GM23338 (cell line): ENCODE measurements at regions not wholly inside any gene's neighbourhood (a gene's known extent, or its start where the extent isn't known, plus 50 kb on each side); places are given as distances from the start of the nearest gene placed in this dataset.

Experiments
- ATAC-seq: fragments of 200-7000 bp; cut with Tn5 transposase; 3 replicates; pipeline ENCODE4 v1.9.1; 2020
- DNase-seq: peaks from one replicate; pipeline ENCODE4 v3.0.0-alpha.2; 2015; ENCODE audit warnings: low spot score
- H2AFZ ChIP-seq: fragments of 200-600 bp; sonication (generic); 2 replicates; pipeline ENCODE4 v1.8.0; 2016; ENCODE audit warnings: antibody characterized with exemption, mild to moderate bottlenecking, moderate library complexity
- H3F3A ChIP-seq: fragments of 200-600 bp; sonication (generic); replicated peaks from 2 replicates; pipeline ENCODE4 v1.8.0; 2017; ENCODE audit warnings: antibody characterized with exemption, mixed run types, low read depth
- H3K27ac ChIP-seq: fragments of 200-600 bp; sonication (generic); 2 replicates; pipeline ENCODE4 v1.6.1; 2016; ENCODE audit warnings: low read depth
- H3K27me3 ChIP-seq: fragments of 200-600 bp; sonication (generic); 2 replicates; pipeline ENCODE4 v1.8.0; 2016; ENCODE audit warnings: mild to moderate bottlenecking, mixed run types, moderate library complexity; ENCODE audit not compliant: insufficient read depth
- H3K36me3 ChIP-seq: fragments of 200-600 bp; sonication (generic); 2 replicates; pipeline ENCODE4 v1.8.0; 2016; ENCODE audit warnings: mild to moderate bottlenecking; ENCODE audit not compliant: insufficient read depth
- H3K4me1 ChIP-seq: fragments of 200-600 bp; sonication (generic); 2 replicates; pipeline ENCODE4 v1.8.0; 2016; ENCODE audit warnings: mild to moderate bottlenecking, moderate library complexity; ENCODE audit not compliant: insufficient read depth
- H3K4me2 ChIP-seq: fragments of 200-600 bp; sonication (generic); 2 replicates; pipeline ENCODE4 v1.7.1; 2017; ENCODE audit warnings: mixed run types
- H3K4me3 ChIP-seq: fragments of 200-600 bp; sonication (generic); 2 replicates; pipeline ENCODE4 v1.6.1; 2016; ENCODE audit warnings: mixed run types
- H3K79me2 ChIP-seq: fragments of 200-600 bp; sonication (generic); replicated peaks from 2 replicates; pipeline ENCODE4 v1.8.0; 2017; ENCODE audit warnings: mild to moderate bottlenecking; ENCODE audit not compliant: insufficient read depth
- H3K9me2 ChIP-seq: fragments of 200-600 bp; sonication (generic); 2 replicates; pipeline ENCODE4 v1.8.0; 2017; ENCODE audit not compliant: insufficient read depth
- H4K20me1 ChIP-seq: fragments of 200-600 bp; sonication (generic); replicated peaks from 2 replicates; pipeline ENCODE4 v1.8.0; 2017; ENCODE audit warnings: mild to moderate bottlenecking; ENCODE audit not compliant: insufficient read depth
- H3K27ac Mint-ChIP-seq: 2 replicates; pipeline ENCODE4 v1.8.0; 2020; ENCODE audit warnings: inconsistent platforms, mild to moderate bottlenecking, moderate library complexity, mixed read lengths
- H3K27me3 Mint-ChIP-seq: 3 replicates; pipeline ENCODE4 v1.8.0; 2022; ENCODE audit warnings: low read depth, mild to moderate bottlenecking, moderate library complexity, mixed read lengths, inconsistent platforms; ENCODE audit not compliant: insufficient read depth, poor library complexity
- H3K36me3 Mint-ChIP-seq: 3 replicates; pipeline ENCODE4 v1.8.0; 2021; ENCODE audit warnings: low read depth, mild to moderate bottlenecking, inconsistent platforms, moderate library complexity, mixed read lengths
- H3K4me1 Mint-ChIP-seq: 3 replicates; pipeline ENCODE4 v1.8.0; 2020; ENCODE audit warnings: mild to moderate bottlenecking, inconsistent platforms, mixed read lengths
- H3K4me3 Mint-ChIP-seq: 3 replicates; pipeline ENCODE4 v1.8.0; 2021; ENCODE audit warnings: moderate library complexity, mild to moderate bottlenecking, inconsistent platforms, mixed read lengths
- H3K9me3 Mint-ChIP-seq: 3 replicates; pipeline ENCODE4 v1.8.0; 2020; ENCODE audit warnings: moderate library complexity, mild to moderate bottlenecking, inconsistent platforms, mixed read lengths
- EZH2 ChIP-seq: fragments of 200-600 bp; sonication (generic); IDR thresholded peaks from one replicate; pipeline ENCODE4 v1.8.0; 2017; ENCODE audit warnings: antibody characterized with exemption, mild to moderate bottlenecking, low read depth; ENCODE audit not compliant: unreplicated experiment
- EZH2phosphoT487 ChIP-seq: fragments of 200-600 bp; sonication (generic); IDR thresholded peaks from one replicate; pipeline ENCODE4 v1.8.1; 2018; ENCODE audit warnings: antibody characterized with exemption; ENCODE audit not compliant: unreplicated experiment
- JUNB ChIP-seq: IDR thresholded peaks from one replicate; pipeline ENCODE4 v1.6.1; 2016; ENCODE audit warnings: antibody characterized with exemption; ENCODE audit not compliant: unreplicated experiment
- NANOG ChIP-seq: IDR thresholded peaks from 2 replicates; pipeline ENCODE4 v1.6.1; 2016; ENCODE audit warnings: antibody characterized with exemption, borderline replicate concordance
- POLR2AphosphoS5 ChIP-seq: IDR thresholded peaks from 2 replicates; pipeline ENCODE4 v1.6.1; 2016; ENCODE audit warnings: antibody characterized with exemption, low read depth
- STAT1 ChIP-seq: IDR thresholded peaks from one replicate; pipeline ENCODE4 v1.6.1; 2016; ENCODE audit warnings: antibody characterized with exemption; ENCODE audit not compliant: unreplicated experiment
- ZNF114 ChIP-seq: fragments of 250-450 bp; sonication (Bioruptor Pico); IDR thresholded peaks from 2 replicates; pipeline ENCODE4 v1.5.0; 2020; ENCODE audit warnings: mild to moderate bottlenecking, moderate library complexity
- ZNF331 ChIP-seq: fragments of 250-450 bp; sonication (Bioruptor Pico); IDR thresholded peaks from 2 replicates; pipeline ENCODE4 v1.5.0; 2020; ENCODE audit warnings: low read depth, mild to moderate bottlenecking, moderate library complexity
- ZNF462 ChIP-seq: fragments of 250-450 bp; sonication (Bioruptor Pico); IDR thresholded peaks from 2 replicates; pipeline ENCODE4 v1.5.0; 2020; ENCODE audit warnings: mild to moderate bottlenecking, moderate library complexity
- TF ChIP-seq, protein P1 (sequence below): IDR thresholded peaks from one replicate; pipeline ENCODE4 v1.6.1; 2018; ENCODE audit warnings: antibody characterized with exemption; ENCODE audit not compliant: unreplicated experiment
- TF ChIP-seq, protein P2 (sequence below), 2 experiments: fragments of 200-600 bp in 1 of 2; sonication (generic) in 1 of 2; conservative IDR thresholded peaks; 2 replicates each; pipeline versions ENCODE4 v1.5.1 to v1.6.1; 2016 to 2017; ENCODE audit warnings: antibody characterized with exemption in 2 of 2, low read depth in 2 of 2, mild to moderate bottlenecking in 2 of 2, moderate library complexity in 1 of 2

GRCh38 chr9:30039712-30040111, 2344.7 kb upstream of the ACO1 start (continued):
- TF ChIP-seq, protein P1, sequence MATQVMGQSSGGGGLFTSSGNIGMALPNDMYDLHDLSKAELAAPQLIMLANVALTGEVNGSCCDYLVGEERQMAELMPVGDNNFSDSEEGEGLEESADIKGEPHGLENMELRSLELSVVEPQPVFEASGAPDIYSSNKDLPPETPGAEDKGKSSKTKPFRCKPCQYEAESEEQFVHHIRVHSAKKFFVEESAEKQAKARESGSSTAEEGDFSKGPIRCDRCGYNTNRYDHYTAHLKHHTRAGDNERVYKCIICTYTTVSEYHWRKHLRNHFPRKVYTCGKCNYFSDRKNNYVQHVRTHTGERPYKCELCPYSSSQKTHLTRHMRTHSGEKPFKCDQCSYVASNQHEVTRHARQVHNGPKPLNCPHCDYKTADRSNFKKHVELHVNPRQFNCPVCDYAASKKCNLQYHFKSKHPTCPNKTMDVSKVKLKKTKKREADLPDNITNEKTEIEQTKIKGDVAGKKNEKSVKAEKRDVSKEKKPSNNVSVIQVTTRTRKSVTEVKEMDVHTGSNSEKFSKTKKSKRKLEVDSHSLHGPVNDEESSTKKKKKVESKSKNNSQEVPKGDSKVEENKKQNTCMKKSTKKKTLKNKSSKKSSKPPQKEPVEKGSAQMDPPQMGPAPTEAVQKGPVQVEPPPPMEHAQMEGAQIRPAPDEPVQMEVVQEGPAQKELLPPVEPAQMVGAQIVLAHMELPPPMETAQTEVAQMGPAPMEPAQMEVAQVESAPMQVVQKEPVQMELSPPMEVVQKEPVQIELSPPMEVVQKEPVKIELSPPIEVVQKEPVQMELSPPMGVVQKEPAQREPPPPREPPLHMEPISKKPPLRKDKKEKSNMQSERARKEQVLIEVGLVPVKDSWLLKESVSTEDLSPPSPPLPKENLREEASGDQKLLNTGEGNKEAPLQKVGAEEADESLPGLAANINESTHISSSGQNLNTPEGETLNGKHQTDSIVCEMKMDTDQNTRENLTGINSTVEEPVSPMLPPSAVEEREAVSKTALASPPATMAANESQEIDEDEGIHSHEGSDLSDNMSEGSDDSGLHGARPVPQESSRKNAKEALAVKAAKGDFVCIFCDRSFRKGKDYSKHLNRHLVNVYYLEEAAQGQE = no peak
- TF ChIP-seq ZNF331 (CRISPR knock-in tag) (no peak), NANOG (no peak), ZNF114 (no peak), STAT1 (no peak), JUNB (no peak), POLR2AphosphoS5 (no peak)
- TF ChIP-seq, protein P2, sequence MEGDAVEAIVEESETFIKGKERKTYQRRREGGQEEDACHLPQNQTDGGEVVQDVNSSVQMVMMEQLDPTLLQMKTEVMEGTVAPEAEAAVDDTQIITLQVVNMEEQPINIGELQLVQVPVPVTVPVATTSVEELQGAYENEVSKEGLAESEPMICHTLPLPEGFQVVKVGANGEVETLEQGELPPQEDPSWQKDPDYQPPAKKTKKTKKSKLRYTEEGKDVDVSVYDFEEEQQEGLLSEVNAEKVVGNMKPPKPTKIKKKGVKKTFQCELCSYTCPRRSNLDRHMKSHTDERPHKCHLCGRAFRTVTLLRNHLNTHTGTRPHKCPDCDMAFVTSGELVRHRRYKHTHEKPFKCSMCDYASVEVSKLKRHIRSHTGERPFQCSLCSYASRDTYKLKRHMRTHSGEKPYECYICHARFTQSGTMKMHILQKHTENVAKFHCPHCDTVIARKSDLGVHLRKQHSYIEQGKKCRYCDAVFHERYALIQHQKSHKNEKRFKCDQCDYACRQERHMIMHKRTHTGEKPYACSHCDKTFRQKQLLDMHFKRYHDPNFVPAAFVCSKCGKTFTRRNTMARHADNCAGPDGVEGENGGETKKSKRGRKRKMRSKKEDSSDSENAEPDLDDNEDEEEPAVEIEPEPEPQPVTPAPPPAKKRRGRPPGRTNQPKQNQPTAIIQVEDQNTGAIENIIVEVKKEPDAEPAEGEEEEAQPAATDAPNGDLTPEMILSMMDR (conservative IDR thresholded peaks at IDR 0.05; ENCODE audit: low read depth in 2 of 2) = no peak; a peak in 2 of 4 replicates

- Histone ChIP-seq H3K79me2 (no peaks in the 10 kb centered on the region), H3K9me2 (no peaks in the 10 kb centered on the region), H3K4me2 (no peak overlapping the region), H2AFZ (no peak overlapping the region), H3F3A (no peaks in the 10 kb centered on the region), H3K27ac (no peak overlapping the region), H4K20me1 (no peaks in the 10 kb centered on the region), H3K4me3 (no peak overlapping the region), H3K27me3 (no peaks in the 10 kb centered on the region), H3K4me1 (no peaks in the 10 kb centered on the region), H3K36me3 (no peaks in the 10 kb centered on the region)
- Mint-ChIP-seq H3K4me3 (no peak overlapping the region), H3K27me3 (peaks cover 1% of the 10 kb centered on the region), H3K27ac (no peak overlapping the region), H3K36me3 (no peaks in the 10 kb centered on the region), H3K4me1 (no peaks in the 10 kb centered on the region), H3K9me3 (no peaks in the 10 kb centered on the region)
- no peak for DNase-seq
- no peak for ATAC-seq
- no peak for TF ChIP-seq ZNF331 (CRISPR knock-in tag)
- no peak for TF ChIP-seq POLR2AphosphoS5
- TF ChIP-seq EZH2 = no peak
- TF ChIP-seq EZH2phosphoT487 = no peak
- TF ChIP-seq ZNF462 = no peak
- TF ChIP-seq JUNB = no peak
- TF ChIP-seq STAT1 = no peak
- TF ChIP-seq NANOG = no peak
- TF ChIP-seq ZNF114 = no peak
- TF ChIP-seq, protein P2 (conservative IDR thresholded peaks at IDR 0.05; ENCODE audit: low read depth in 2 of 2) = no peak
Observed at GRCh38 chr9:30048396-30048795, 2336.0 kb upstream of the ACO1 start.
